HG03196 (cell line): ENCODE measurements at regions not wholly inside any gene's neighbourhood (a gene's known extent, or its start where the extent isn't known, plus 50 kb on each side); places are given as distances from the start of the nearest gene placed in this dataset.

Source experiments
- ATAC-seq: cut with Tn5 transposase; IDR thresholded peaks from one replicate; pipeline ENCODE4 v1.9.1; 2021; ENCODE audit not compliant: unreplicated experiment

GRCh38 chr10:31754803-31755624 lies 173.6 kb downstream of the ARHGAP12 start:
- ATAC-seq, result no peak

DNA sequence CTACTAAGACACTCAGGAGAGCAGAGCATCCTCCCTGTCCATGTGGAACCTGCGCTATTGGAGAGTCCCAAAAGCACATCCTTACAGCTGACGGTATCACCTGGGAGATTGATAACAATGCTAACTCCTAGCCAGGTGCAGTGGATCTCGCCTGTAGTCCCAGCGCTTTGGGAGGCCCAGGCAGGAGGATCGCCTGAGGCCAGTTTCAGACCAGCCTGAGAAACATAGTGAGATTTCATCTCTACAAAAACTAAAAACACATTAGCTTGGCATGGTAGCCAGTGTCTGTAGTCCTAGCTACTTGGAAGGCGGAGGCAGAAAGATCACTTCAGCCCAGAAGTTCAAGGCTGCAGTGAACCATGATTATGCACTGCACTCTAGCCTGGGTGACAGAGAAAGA lies 174.9 kb downstream of the ARHGAP12 start:
- no peak for ATAC-seq

GRCh38 chr10:31752170-31752569 lies 176.5 kb downstream of the ARHGAP12 start:
- no peak for ATAC-seq

- ATAC-seq, result no peak
Measured at GRCh38 chr10:31751738-31752080, 176.9 kb downstream of the ARHGAP12 start.

DNA sequence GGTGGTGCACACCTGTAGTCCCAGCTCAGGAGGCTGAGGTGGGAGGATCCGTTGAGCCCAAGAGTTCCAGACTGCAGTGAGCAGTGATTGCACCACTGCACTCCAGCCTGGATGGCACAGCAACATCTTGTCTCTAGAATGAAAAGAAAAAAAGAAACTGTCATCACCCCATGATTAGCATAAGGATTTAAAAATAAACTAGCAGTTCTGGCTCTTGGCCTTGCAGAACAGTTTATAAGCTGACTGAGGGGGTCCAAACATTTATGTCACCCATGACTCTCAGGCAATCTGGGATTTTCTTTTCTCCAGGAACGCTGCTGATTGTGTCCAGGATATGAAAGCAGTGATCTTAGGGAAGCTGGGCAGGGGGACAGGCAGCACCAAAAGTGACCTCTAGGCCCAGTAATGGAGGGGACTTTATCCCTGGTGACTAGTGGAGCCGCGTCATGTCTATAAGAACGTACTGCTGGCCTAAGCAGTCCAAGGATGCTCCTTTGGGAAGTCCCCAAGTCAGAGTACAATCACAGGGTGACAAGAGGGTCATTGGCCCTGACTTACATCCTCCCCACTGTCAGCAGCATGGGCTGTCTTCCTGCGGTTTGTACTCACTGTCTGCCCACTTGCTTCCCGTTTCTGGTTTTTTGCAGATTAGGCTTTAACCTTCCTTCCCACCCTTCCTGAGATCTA lies 177.4 kb downstream of the ARHGAP12 start:
- ATAC-seq, result no peak

GRCh38 chr10:31749981-31750840 lies 178.4 kb downstream of the ARHGAP12 start:
- ATAC-seq, result no peak

DNA sequence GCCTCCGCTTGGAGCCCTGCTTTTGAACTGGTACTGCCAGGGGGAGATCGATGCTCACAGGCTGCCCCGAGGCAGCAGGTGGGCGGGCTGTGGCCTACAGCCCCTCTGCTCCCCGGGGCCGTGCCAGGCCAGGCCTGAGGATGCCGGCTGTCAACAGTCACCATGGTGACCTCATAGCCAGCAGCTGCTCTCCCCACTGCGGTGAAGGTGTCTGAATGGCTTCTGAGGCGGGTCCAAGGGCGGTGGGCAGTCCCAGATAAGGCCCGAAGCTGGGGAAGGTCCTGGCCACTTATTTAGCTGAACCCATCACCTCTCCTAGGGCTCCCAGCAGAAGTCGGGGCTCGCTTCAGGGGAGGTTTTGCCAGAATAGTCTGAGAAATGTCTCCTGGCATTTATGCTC lies 179.3 kb downstream of the ARHGAP12 start:
- no peak for ATAC-seq

GRCh38 chr10:31745612-31746376 lies 182.8 kb downstream of the ARHGAP12 start:
- ATAC-seq, result peak; percentile 54

DNA sequence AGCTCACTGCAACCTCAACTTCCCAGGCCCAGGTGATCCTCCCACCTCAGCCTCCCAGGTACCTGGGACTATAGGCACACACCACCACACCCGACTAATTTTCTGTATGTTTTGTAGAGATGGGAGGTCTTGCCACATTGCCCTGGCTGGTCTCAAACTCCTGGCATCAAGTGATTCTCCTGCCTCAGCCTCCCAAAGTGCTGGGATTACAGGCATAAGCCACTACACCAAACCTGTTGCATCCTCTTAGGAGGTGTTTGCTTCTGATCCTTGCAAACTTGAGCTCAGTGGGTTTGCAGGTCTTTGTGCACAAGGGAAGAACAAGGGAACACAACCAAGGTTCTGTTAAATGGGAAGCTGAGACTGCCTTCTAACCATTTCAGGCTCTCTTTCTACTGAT lies 184.6 kb downstream of the ARHGAP12 start:
- ATAC-seq, result no peak

GRCh38 chr10:31742255-31742654 lies 186.4 kb downstream of the ARHGAP12 start:
- ATAC-seq, result no peak

GRCh38 chr10:31741473-31741872 lies 187.2 kb downstream of the ARHGAP12 start:
- no peak for ATAC-seq

GRCh38 chr10:31739711-31740110 lies 188.9 kb downstream of the ARHGAP12 start:
- no peak for ATAC-seq

DNA sequence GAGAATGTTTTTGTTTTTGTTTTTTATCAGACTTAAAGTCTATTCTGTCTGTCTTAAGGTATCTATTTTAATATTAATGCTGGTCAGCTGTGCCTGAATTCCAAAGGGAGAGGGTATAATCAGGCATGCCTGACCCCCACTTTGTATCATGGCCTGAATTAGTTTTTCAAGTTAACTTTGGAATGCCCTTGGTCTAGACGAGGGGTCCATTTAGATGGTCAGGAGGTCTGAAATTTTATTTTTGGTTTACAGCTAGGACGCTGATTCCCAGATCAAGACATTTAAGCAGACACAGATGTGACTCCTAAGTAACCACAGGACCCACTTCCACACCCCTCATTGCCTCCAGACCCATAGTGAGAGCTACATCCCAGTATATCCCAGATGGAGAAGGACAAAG lies 189.5 kb downstream of the ARHGAP12 start:
- no peak for ATAC-seq

GRCh38 chr10:31731711-31732110 lies 196.9 kb downstream of the ARHGAP12 start:
- no peak for ATAC-seq

DNA sequence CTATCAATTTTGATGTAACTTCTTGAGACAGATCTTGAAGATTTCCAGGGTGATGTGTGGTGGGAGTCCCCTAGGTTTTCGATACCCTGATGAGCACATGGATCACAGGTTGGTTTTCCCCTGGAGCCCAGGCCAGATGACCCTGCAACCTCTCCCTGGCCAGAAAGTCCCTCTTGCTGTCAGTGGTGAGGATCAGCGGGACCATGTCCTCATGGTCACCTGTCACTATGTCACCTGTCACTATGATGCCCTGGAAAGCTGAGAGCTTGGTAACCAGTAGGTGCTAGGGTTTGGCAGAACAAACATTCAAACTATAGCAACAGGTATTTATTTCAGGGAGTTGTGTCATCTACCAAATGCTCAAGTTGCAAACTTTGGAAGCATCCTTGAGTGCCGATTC lies 197.9 kb downstream of the ARHGAP12 start:
- ATAC-seq, result no peak

DNA sequence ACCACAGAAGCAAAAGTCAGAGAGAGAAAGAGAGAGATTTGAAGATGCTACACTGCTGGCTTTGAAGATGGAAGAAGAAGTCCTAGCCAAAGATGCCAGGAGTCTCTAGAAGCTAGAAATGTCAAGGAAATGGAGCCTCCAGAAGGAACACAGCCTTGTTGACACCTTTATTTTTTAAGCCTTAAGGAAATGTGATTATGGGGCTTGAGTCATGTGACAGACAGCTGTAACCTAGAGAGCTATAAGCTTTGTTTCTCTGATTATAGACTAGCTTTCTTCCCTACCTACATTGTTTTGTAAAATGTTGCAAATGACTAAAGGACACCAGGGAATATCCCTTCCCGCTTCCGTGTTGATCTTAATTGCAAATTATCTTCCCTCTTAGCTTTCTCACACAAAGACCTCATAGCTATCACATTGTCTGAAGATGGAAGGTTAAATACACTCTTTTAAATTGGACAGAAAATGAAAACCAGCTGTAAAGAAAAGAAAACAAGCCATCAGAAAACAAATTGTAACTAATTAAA lies 199.9 kb downstream of the ARHGAP12 start:
- ATAC-seq, result no peak

- ATAC-seq, result no peak
Measured at GRCh38 chr10:31725436-31725835, 203.2 kb downstream of the ARHGAP12 start.

- ATAC-seq, result no peak
Measured at GRCh38 chr10:31724296-31724695, 204.3 kb downstream of the ARHGAP12 start.

DNA sequence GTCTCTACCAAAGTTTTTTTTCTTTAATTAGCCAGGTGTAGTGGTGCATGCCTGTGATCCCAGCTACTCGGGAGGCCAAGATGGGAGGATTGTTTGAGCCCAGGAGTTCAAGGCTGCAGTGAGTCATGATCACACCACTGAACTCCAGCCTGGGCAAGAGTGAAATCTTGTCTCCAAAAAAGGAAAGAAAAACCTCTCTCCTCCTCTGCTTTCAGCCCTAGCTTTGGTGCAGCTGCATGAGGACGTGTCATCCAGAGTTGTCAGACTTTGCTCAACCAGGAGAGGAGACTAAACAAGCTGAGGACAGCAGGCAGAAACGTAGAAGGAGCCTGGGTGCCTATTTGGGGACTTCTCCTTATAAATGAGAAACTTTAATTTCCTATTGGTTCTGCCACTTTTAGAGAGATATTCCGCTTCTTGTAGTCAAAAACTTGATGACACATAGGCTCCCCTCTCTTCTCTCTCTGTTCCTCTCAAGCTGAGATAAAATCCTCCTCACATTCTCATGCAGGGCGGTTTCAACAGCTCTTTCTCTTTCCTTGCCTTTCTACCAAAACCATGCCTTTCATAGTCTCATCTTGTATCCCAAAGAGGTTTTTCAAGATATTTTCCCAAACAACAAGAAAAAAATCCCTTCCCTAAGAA lies 205.4 kb downstream of the ARHGAP12 start:
- no peak for ATAC-seq

GRCh38 chr10:31721096-31721495 lies 207.5 kb downstream of the ARHGAP12 start:
- ATAC-seq, result no peak
